Mucosa of descending colon (tissue), 3 donors: ENCODE measurements at regions not wholly inside any gene's neighbourhood (a gene's known extent, or its start where the extent isn't known, plus 50 kb on each side); places are given as distances from the start of the nearest gene placed in this dataset.

Experiments
- ATAC-seq: fragments of 200-7000 bp; cut with Tn5 transposase; one replicate; pipeline ENCODE4 v1.9.1; 2020; ENCODE audit warnings: mild to moderate bottlenecking, moderate library complexity
- DNase-seq, 3 donors: peaks; one replicate each; pipeline ENCODE4 v3.0.0-alpha.2; 2020
- H3K36me3 ChIP-seq: fragments of 200-600 bp; one replicate; pipeline ENCODE4 v1.8.0; 2021; ENCODE audit warnings: low read depth, mild to moderate bottlenecking
- H3K4me1 ChIP-seq: fragments of 200-600 bp; one replicate; pipeline ENCODE4 v1.8.0; 2021; ENCODE audit warnings: low read depth, mild to moderate bottlenecking
- H3K4me3 ChIP-seq: fragments of 200-600 bp; one replicate; pipeline ENCODE4 v1.8.0; 2021; ENCODE audit warnings: mild to moderate bottlenecking
- H3K9me3 ChIP-seq: fragments of 200-600 bp; one replicate; pipeline ENCODE4 v1.8.0; 2021; ENCODE audit warnings: mild to moderate bottlenecking
- CTCF ChIP-seq: fragments of 200-600 bp; IDR thresholded peaks from one replicate; pipeline ENCODE4 v1.8.0; 2022; ENCODE audit warnings: antibody characterized with exemption, mild to moderate bottlenecking
- intact Hi-C, 2 donors: fragments of 100-400 bp; cut with DNase I in 1 of 2; cut with micrococcal nuclease in 1 of 2; formaldehyde crosslinking; loops; one replicate each; pipeline versions ENCODE4 v1.11.0 to v1.11.1; 2022; cut with DNase I, micrococcal nuclease
- donor health status: DM: no; HTN: no; CAD: no; lungs with moderate emphysema.
- donor health status: DM: no; HTN: no; CAD: no.
- donor health status: DM: no; HTN: yes; CAD: no.

GRCh38 chr4:10345381-10345784 lies 111.8 kb downstream of the ZNF518B start:
- DNase-seq (no peak), ATAC-seq (no peak)
- Histone ChIP-seq H3K9me3 (no peaks in the 10 kb centered on the region), H3K36me3 (no peaks in the 10 kb centered on the region), H3K4me3 (no peak overlapping the region), H3K4me1 (no peaks in the 10 kb centered on the region)
- intact Hi-C loops: no loop called here
- TF ChIP-seq CTCF: no peak

- intact Hi-C loops: no loop called here
- no peak for TF ChIP-seq CTCF
- ATAC-seq: no peak
Measured at GRCh38 chr4:10344824-10345223, 112.4 kb downstream of the ZNF518B start.

GRCh38 chr4:10343656-10344055 lies 113.6 kb downstream of the ZNF518B start:
- ATAC-seq: no peak
- no peaks in the 10 kb centered on the region for H3K36me3 ChIP-seq
- TF ChIP-seq CTCF: no peak
- H3K4me3 ChIP-seq: no peak overlapping the region
- no peak for DNase-seq
- H3K4me1 ChIP-seq: no peaks in the 10 kb centered on the region
- intact Hi-C loops: no loop called here
- no peaks in the 10 kb centered on the region for H3K9me3 ChIP-seq

More at GRCh38 chr4:10344824-10345223, 112.4 kb downstream of the ZNF518B start:
- no peaks in the 10 kb centered on the region for H3K9me3 ChIP-seq
- DNase-seq: no peak
- H3K36me3 ChIP-seq: no peaks in the 10 kb centered on the region
- H3K4me3 ChIP-seq: no peak overlapping the region
- H3K4me1 ChIP-seq: no peaks in the 10 kb centered on the region

DNA sequence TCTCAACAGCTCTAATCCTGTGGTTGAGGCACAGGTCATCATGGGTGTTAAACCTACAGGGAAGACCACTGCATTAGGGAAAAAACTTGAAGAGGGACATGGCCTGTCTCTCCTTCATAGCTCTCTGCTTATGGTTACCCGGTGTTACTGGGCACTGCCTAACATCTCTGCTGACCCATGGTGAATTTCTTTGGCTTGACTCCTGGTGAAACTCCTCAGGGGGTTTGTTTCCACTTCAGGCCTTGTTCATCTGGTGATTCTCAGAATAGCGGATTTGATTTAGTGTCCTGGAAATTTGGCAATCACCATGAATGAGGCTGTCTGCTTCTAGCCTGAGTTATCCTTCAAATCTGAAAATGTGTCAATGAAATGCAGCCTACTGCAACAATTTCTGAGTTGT lies 114.4 kb downstream of the ZNF518B start:
- no peak for ATAC-seq

DNA sequence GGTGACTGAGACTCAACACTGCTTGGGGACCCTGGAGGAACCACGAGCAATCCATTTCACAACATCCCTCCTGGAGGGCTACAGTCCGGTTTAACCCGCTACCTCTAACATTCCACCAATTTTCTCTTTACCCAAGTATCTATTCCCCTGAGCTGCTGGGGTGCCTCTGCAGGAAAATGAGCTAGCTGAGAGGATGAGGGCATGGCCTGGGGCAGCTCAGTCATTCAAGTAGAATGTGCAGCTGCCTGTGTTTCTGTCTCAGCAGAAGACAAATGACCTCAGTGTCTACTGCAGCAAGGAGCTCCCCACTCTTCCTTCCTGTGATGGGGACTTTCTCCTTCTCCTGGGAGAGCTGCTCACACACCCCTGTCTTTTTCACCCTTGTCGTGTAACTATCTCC lies 120.8 kb downstream of the ZNF518B start:
- TF ChIP-seq CTCF: no peak
- H3K4me1 ChIP-seq: no peaks in the 10 kb centered on the region
- no peaks in the 10 kb centered on the region for H3K36me3 ChIP-seq
- H3K4me3 ChIP-seq: no peak overlapping the region
- intact Hi-C loops: no loop called here
- DNase-seq: no peak
- H3K9me3 ChIP-seq: no peaks in the 10 kb centered on the region
- no peak for ATAC-seq

More for the DNA sequence above, 114.4 kb downstream of the ZNF518B start:
- intact Hi-C loops: no loop called here
- no peak overlapping the region for H3K4me3 ChIP-seq
- no peak for TF ChIP-seq CTCF
- no peak for DNase-seq
- no peaks in the 10 kb centered on the region for H3K9me3 ChIP-seq
- H3K4me1 ChIP-seq: no peaks in the 10 kb centered on the region
- no peaks in the 10 kb centered on the region for H3K36me3 ChIP-seq

- H3K36me3 ChIP-seq: no peaks in the 10 kb centered on the region
- no peaks in the 10 kb centered on the region for H3K4me1 ChIP-seq
- H3K4me3 ChIP-seq: no peak overlapping the region
- ATAC-seq (no peak), DNase-seq (no peak)
- no peak for TF ChIP-seq CTCF
- intact Hi-C loops: no loop called here
- H3K9me3 ChIP-seq: no peaks in the 10 kb centered on the region
Measured at GRCh38 chr4:10335050-10335449, 122.2 kb downstream of the ZNF518B start.
